DOHH2 (cell line): ENCODE measurements at regions not wholly inside any gene's neighbourhood (a gene's known extent, or its start where the extent isn't known, plus 50 kb on each side); places are given as distances from the start of the nearest gene placed in this dataset.

Experiments used
- H3F3A ChIP-seq: fragments of 200-600 bp; sonication (generic), shearing (Covaris generic); 2 replicates; pipeline ENCODE4 v1.6.0; 2016; ENCODE audit warnings: antibody characterized with exemption, mild to moderate bottlenecking; ENCODE audit not compliant: control insufficient read depth, insufficient read depth
- H3K27ac ChIP-seq: fragments of 200-600 bp; sonication (generic); 2 replicates; pipeline ENCODE4 v1.5.1; 2014; ENCODE audit warnings: low read depth, mild to moderate bottlenecking, low read length, moderate library complexity
- H3K27me3 ChIP-seq: fragments of 200-600 bp; sonication (generic); 2 replicates; pipeline ENCODE4 v1.6.1; 2014; ENCODE audit warnings: mild to moderate bottlenecking, low read length, mixed read lengths; ENCODE audit not compliant: control insufficient read depth
- H3K36me3 ChIP-seq: fragments of 200-600 bp; sonication (generic); 2 replicates; pipeline ENCODE4 v1.6.1; 2014; ENCODE audit warnings: mild to moderate bottlenecking, low read length, moderate library complexity, mixed read lengths; ENCODE audit not compliant: control insufficient read depth
- H3K4me1 ChIP-seq: fragments of 200-600 bp; sonication (generic); 2 replicates; pipeline ENCODE4 v1.6.1; 2014; ENCODE audit warnings: mild to moderate bottlenecking, low read length, mixed read lengths; ENCODE audit not compliant: control insufficient read depth
- H3K4me2 ChIP-seq: fragments of 200-600 bp; sonication (generic); 2 replicates; pipeline ENCODE4 v1.6.0; 2014; ENCODE audit warnings: mild to moderate bottlenecking, low read length, moderate library complexity
- H3K4me3 ChIP-seq: fragments of 200-600 bp; sonication (generic); 2 replicates; pipeline ENCODE4 v1.5.1; 2014; ENCODE audit warnings: mild to moderate bottlenecking, low read length, mixed read lengths
- H3K79me2 ChIP-seq: fragments of 200-600 bp; sonication (generic); 2 replicates; pipeline ENCODE4 v1.6.1; 2014; ENCODE audit warnings: mild to moderate bottlenecking, low read length, mixed read lengths; ENCODE audit not compliant: control insufficient read depth
- H3K9me2 ChIP-seq: fragments of 200-600 bp; sonication (generic); replicated peaks from 2 replicates; pipeline ENCODE4 v1.6.1; 2014; ENCODE audit warnings: mild to moderate bottlenecking, low read length, mixed read lengths; ENCODE audit not compliant: control insufficient read depth
- H3K9me3 ChIP-seq: fragments of 200-600 bp; sonication (generic); 2 replicates; pipeline ENCODE4 v1.6.1; 2014; ENCODE audit warnings: antibody characterized with exemption, low read length, mixed read lengths; ENCODE audit not compliant: control insufficient read depth, insufficient read depth
- H4K20me1 ChIP-seq: fragments of 200-600 bp; sonication (generic); 2 replicates; pipeline ENCODE4 v1.6.0; 2014; ENCODE audit warnings: low read depth, mild to moderate bottlenecking, antibody characterized with exemption, low read length, moderate library complexity; ENCODE audit not compliant: control insufficient read depth, insufficient read depth
- EZH2phosphoT487 ChIP-seq: fragments of 200-600 bp; sonication (generic); IDR thresholded peaks from 2 replicates; pipeline ENCODE4 v1.6.1; 2017; ENCODE audit warnings: borderline replicate concordance, mild to moderate bottlenecking, antibody characterized with exemption, low read length, moderate library complexity, mixed read lengths
- TF ChIP-seq, protein P1 (sequence below): fragments of 200-600 bp; sonication (generic); IDR thresholded peaks from one replicate; pipeline ENCODE4 v1.5.1; 2014; ENCODE audit warnings: antibody characterized with exemption, mild to moderate bottlenecking, low read depth, low read length; ENCODE audit not compliant: poor library complexity, severe bottlenecking

DNA sequence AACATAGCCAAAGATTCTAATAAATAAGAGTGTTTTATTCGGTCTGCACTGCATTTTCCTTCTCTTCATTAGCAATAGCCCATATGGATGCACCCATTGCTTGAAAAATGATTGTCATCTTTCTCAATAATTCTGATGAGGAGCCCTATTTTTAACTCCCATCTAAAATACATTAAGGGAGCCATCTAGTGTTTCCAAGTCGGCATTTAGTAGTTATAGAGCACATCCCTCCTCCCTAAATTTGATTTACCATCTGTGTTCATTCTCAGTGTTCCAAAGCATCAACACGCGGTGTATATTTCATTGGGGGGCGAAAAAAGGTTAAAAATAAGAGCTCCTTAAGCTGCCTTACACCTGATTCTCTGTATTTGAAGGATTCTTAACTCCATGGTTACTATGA, 119.2 kb upstream of the IPO5 start:
- TF ChIP-seq, protein P1, sequence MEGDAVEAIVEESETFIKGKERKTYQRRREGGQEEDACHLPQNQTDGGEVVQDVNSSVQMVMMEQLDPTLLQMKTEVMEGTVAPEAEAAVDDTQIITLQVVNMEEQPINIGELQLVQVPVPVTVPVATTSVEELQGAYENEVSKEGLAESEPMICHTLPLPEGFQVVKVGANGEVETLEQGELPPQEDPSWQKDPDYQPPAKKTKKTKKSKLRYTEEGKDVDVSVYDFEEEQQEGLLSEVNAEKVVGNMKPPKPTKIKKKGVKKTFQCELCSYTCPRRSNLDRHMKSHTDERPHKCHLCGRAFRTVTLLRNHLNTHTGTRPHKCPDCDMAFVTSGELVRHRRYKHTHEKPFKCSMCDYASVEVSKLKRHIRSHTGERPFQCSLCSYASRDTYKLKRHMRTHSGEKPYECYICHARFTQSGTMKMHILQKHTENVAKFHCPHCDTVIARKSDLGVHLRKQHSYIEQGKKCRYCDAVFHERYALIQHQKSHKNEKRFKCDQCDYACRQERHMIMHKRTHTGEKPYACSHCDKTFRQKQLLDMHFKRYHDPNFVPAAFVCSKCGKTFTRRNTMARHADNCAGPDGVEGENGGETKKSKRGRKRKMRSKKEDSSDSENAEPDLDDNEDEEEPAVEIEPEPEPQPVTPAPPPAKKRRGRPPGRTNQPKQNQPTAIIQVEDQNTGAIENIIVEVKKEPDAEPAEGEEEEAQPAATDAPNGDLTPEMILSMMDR: no peak
- TF ChIP-seq EZH2phosphoT487: no peak
- H3K4me2 ChIP-seq: no peak overlapping the region
- no peaks in the 10 kb centered on the region for H3K9me2 ChIP-seq
- no peak overlapping the region for H3K27ac ChIP-seq
- no peaks in the 10 kb centered on the region for H3K9me3 ChIP-seq
- no peak overlapping the region for H3K4me3 ChIP-seq
- H3K4me1 ChIP-seq: no peaks in the 10 kb centered on the region
- no peaks in the 10 kb centered on the region for H4K20me1 ChIP-seq
- H3K79me2 ChIP-seq: no peaks in the 10 kb centered on the region
- no peaks in the 10 kb centered on the region for H3F3A ChIP-seq
- peaks cover 2% of the 10 kb centered on the region; the same call in 1 of the 2 replicates for H3K27me3 ChIP-seq
- H3K36me3 ChIP-seq: no peaks in the 10 kb centered on the region

DNA sequence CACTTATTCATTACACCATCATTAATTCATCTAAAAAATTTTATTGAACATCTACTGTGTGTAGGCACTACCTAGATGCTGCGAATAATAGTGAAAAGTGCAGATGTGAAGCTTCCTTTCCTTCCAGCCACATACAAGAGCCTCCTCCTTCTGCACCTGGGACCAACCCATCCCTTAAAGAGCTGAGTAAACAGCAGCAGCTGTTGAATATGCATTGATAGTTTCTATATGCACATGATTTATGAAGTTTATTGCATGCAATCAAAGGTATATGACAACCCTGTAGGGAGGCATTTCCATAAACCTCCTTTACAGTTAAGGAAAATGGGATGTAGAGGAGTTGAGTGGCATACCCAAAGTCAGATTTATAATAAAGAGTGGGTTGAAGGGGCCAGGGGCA, 110.3 kb upstream of the IPO5 start:
- Histone ChIP-seq H3K4me2 (no peak overlapping the region), H3K9me3 (no peaks in the 10 kb centered on the region), H4K20me1 (no peaks in the 10 kb centered on the region), H3F3A (no peaks in the 10 kb centered on the region), H3K4me3 (no peak overlapping the region), H3K36me3 (no peaks in the 10 kb centered on the region), H3K27me3 (peaks cover 2% of the 10 kb centered on the region; the same call in 1 of the 2 replicates), H3K9me2 (no peaks in the 10 kb centered on the region), H3K4me1 (no peaks in the 10 kb centered on the region), H3K79me2 (no peaks in the 10 kb centered on the region), H3K27ac (no peak overlapping the region)
- no peak for TF ChIP-seq EZH2phosphoT487
- TF ChIP-seq, protein P1: no peak

DNA sequence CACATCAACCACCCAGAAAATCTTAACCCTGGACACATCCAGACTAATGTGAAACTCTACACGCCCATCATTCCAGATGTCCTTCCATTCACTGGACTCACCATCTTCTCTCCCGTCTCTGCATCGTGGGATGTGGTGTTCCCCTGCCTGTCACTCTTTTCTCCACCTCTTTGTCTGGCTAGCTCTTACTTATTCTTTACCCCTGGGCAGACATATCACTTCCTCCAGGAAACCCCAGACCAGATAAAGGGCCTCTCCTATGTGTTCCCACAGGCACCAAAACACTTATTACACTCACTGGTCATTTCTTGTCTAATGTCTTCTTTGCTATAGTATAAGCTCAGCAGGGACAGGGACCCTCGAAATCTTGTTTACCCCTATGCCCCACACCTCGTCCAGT, 109.3 kb upstream of the IPO5 start:
- no peak for TF ChIP-seq EZH2phosphoT487
- TF ChIP-seq, protein P1: no peak

DNA sequence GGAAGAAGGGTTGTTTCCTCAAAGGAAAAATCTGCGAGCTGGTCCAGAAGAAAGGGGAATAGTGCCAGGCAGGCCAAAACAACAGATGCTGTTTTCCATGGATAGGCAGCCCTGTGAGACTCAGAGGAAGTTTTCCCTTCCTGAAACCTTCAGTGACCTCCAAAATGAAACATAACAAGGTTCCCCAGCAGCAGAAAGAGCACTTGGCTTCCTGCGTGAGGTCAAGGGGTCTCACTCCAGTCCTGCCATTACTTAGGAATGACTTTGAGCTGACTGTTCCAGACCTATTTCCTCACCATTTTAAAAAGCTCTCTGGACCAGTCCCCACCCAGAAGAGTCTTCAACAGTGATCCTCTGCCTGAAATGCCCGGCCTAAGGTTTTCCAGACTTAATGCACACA, 104.6 kb upstream of the IPO5 start:
- H3K4me1 ChIP-seq: no peaks in the 10 kb centered on the region
- H3F3A ChIP-seq: no peaks in the 10 kb centered on the region
- no peaks in the 10 kb centered on the region for H3K36me3 ChIP-seq
- TF ChIP-seq, protein P1: no peak
- TF ChIP-seq EZH2phosphoT487: no peak
- H3K9me3 ChIP-seq: no peaks in the 10 kb centered on the region
- H3K27ac ChIP-seq: no peak overlapping the region
- H3K9me2 ChIP-seq: no peaks in the 10 kb centered on the region
- H3K4me3 ChIP-seq: no peak overlapping the region
- no peaks in the 10 kb centered on the region for H4K20me1 ChIP-seq
- peaks cover 2% of the 10 kb centered on the region; the same call in 1 of the 2 replicates for H3K27me3 ChIP-seq
- no peak overlapping the region for H3K4me2 ChIP-seq
- no peaks in the 10 kb centered on the region for H3K79me2 ChIP-seq

More for the DNA sequence above, 109.3 kb upstream of the IPO5 start:
- Histone ChIP-seq H3K4me3 (no peak overlapping the region), H3K36me3 (no peaks in the 10 kb centered on the region), H3K4me2 (no peak overlapping the region), H3K27me3 (peaks cover 2% of the 10 kb centered on the region; the same call in 1 of the 2 replicates), H3K9me3 (no peaks in the 10 kb centered on the region), H3K4me1 (no peaks in the 10 kb centered on the region), H4K20me1 (no peaks in the 10 kb centered on the region), H3K79me2 (no peaks in the 10 kb centered on the region), H3K9me2 (no peaks in the 10 kb centered on the region), H3F3A (no peaks in the 10 kb centered on the region), H3K27ac (no peak overlapping the region)
